NCI-H446 (cell line): ENCODE measurements at regions not wholly inside any gene's neighbourhood (a gene's known extent, or its start where the extent isn't known, plus 50 kb on each side); places are given as distances from the start of the nearest gene placed in this dataset.

Experiments
- DNase-seq, 2 experiments: peaks; one replicate each; lab custom pipeline; 2025; lab: John Stamatoyannopoulos, UW

DNA sequence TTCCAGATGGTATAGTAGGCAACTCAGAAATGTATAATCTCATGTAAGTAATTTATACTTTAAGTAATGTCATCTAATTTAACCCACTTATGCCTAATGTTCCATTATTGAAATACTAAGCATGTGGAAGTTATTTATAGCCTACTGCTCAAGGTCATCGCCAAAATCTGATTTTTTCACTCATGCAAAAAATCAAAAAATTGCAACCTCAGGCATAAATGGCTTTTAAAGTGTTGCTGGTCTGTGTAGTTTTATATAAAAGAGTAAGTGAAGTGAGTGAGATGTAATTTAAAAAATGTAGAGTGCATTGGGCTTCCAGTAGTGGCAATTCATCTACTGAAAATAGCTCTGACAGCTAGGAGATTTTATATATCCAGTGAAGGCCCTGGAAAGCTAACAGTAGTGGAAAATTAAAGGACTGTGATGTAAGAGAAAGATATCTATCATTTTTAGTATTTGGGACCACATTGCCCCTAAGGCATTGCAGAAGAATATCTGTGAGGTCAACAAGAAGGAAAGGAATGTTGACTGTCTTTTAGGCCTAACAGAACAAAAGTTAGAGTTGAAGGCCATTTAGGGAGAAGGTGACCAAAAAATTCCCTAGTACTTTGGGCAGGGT, 624.5 kb upstream of the CHORDC1 start:
- no peak for DNase-seq

DNA sequence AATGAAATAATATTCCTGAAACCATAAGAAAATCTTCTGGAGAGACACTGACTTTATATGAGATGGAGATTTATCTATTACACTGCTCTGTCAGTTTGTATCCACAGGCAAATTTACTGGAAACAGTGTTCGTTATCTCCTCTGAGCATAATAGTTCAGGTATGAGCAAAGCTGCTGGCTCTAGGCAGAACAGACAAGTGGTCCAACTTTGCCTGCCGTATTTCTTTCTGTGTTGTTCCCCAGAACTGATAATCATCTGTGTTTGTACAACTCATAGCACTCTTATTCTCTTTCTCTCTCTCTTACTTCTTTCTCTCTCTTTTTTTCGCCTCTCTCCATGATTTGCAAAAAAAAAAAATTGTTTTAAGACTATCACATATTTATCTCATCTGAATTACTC, 623.8 kb upstream of the CHORDC1 start:
- DNase-seq: no peak

DNA sequence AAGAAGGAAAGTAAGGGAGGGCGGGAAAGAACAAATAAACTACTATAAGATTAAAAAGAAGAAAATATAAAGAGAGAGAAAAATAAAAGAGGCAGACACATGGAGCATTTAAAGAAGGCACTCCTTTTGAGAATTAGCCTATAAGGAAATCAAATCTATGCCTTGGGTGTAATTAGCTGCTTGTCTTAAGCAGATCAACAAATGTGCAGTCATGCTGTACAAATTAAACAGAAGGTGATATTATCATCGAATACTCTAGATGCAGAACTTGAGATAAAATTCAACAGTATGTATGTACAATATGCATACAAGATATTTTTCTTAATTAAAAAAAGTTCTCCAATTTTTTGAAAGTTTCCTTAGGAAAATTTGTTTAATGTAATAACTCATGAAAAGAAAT, 623.0 kb upstream of the CHORDC1 start:
- no peak for DNase-seq

DNA sequence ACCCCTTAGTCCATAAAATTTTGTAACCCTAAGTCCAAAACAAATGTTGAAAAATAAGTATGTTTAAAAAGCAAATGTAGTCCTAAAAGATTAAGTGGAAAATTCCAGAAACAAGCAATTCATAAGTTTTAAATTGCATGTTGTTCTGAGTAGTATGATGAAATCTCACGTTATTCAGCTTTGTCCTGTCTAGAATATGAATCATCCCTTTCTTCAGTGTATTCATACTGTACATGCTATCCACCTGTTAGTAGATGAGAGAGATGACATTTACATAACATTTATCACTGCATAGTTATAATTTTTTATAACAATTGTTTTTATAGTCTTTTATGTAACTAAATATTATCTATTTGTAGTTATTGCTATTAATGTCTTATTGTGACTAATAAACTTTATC, 622.3 kb upstream of the CHORDC1 start:
- no peak for DNase-seq

DNA sequence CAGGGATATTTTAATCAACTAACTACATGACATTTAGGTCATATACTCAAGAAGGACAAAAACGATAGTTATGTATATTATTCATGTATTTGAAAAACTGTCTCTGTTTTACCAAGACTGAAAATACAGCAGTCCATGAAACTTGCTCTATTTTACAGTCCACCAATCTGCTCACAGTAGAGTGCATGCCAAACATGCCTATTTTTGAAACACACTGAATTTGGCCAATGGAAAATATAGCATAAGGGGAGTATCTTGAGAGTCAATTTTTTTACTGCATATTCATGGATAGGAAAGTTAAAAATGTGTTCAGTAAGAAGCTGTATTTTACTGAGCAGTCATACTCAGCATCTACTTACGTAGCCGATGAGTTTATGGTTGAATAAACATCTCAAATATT, 621.2 kb upstream of the CHORDC1 start:
- DNase-seq: no peak

DNA sequence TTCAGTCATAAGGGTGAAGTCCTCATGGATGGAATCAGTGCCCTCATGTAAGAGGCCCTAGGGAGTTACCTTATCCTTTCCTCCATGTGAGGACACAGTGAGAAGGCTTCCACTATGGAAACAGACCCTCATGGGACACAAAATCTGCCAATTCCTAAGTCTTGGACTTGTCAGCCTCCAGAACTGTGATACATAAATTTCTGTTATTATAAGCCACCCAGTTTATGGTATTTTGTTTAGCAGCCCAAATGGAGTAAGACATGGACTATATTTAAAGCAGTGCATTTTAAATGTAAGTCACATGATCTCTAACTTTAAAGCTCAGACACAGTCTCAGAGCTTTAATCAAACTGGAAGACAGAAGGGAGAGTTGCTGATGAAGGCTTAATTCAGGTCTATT, 619.8 kb upstream of the CHORDC1 start:
- no peak for DNase-seq

DNA sequence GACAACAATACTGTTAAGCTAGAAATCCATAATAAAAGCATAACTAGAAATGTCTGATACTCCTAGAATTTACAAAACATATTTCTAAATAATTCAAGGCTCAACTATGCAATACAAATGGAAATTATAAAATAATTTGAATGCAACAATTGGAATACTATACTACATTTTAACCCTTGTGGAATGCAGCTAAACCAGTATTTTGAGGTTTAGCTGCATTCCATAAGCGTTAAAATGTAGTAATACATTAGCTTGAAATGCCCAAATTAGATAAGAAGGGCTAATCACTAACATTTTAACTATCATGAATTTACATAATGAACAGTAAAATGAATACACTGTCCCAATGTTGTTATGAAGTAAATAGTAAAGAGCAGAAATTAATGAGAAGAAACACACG, 617.2 kb upstream of the CHORDC1 start:
- no peak for DNase-seq

DNA sequence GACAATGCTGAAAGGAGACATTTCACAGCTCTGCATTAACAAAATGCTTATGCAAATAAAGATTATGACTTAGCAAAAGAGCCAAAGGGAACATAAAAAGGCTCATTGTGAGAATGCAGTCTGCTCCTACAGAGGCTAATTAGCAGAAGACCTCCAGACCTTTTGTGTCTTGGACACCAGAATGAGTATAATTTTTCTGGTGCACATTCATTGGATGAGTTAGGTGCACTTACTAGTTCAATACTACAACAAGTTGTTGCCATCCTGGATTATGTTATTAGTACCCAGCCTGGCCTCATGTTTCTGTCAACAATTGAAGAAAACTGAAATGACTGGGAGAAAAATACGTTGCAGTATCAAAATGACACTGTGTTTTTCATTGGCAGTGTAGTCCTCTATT, 613.2 kb upstream of the CHORDC1 start:
- DNase-seq: no peak

DNA sequence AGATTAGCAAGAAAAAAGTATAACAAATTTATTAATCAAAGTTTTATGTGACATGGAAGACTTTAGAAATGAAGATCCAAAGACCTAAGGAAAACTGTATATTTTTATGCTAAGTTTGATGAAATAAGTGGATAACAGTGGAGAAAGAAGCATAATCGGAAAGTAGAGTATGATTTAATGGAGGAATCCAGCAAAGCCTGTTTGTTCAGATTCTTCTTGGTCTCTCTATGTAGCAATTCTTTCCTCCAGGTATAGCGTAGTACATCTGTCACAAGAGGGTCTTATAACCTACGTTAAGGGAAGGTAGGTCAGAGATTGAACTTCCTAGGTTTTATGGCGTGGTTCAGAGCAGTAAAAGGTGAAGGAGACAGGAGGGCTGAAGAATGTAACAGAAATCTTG, 600.6 kb upstream of the CHORDC1 start:
- DNase-seq: no peak

DNA sequence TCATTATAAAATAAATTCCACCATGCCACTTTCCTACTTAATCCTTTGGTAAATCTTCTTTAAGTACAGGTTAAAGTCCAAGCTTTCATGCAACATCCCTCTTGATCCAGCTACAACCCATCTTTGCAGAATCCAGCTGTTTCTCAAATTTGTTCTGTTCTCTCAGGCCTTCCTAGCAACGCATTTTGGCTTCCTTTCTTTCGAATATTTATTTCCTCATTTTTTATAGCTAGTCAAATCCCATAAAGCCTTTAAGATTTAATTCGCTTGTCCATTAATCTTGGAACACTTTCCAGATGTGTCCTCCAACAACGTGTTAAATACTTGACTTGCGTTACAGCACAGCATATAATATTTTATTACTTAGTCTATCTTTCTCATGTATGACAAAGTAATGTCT, 600.1 kb upstream of the CHORDC1 start:
- DNase-seq: no peak

DNA sequence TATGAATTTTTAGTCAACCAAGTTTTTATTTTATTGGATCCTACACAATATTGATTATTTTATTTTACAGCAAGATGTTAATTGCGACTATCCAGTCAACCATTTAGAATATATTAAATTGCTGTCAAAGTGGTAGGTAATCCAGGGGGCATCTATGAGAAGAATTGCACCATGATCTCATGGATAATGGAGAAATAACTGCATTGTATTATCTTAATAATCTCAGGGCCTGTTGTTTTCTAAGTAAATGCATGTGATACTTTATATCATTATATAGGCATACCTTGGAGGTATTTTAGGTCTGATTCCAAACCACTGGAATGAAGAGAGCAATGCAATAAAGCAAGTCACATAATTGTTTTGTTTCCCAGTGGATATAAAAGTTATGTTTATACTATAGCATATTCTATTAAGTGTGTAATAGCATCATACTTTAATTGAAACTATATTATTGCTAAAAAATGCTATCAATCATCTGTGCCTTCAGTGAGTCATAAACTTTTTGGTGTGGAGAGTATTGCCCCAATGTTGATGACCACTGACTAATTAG, 595.4 kb upstream of the CHORDC1 start:
- DNase-seq: no peak

DNA sequence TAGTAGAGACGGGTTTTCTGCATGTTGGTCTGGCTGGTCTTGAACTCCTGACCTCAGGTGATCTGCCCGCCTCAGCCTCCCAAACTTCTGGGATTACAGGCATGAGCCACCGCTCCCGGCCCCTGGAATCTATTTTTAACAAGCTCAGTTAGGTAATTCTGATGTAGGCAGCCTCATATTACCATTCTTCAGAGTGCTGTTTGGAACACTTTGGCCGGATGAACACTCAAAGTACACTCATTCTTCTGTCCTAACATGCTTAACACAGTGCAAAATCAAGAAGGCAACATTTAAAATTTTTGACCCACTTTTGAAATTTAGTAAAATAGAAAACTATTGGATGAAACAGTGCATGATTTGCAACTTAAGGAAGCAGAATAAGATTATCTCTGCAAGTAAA, 586.7 kb upstream of the CHORDC1 start:
- DNase-seq: no peak

DNA sequence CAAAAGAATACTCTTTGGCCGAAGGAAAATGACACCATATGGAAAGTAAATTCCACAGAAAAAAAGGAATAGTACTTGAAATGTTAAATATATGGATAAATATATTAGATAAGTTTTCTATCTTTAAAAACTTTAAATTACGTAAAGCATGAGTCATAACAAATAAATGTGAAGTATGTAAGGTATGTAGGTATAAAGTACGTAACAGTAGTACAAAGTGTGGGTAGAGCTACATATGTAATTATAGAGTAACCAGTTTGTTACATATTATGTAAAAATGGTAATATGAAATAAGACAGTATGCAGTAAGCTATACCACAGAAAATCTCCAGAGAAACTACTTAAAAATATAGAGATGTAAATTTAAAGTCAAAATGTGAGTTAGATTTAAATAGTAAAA, 582.3 kb upstream of the CHORDC1 start:
- no peak for DNase-seq

DNA sequence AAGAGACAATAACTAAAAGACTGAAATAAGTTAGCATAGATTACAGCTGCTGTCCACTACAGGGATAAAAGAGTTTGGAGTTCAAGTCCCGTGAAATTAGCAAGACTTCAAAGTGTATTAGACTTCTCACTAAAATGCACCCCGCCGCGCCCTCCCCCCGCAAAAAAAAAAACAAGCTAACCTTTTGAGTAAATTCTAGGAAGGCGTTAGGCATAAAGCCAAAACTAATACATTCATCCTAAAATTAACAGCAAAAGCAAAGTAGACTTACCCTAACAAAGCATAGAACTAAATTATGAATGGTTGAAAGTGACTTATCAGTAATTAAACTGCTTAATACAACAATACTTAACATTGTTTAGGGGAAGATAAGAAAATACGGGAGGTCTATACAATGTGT, 581.0 kb upstream of the CHORDC1 start:
- no peak for DNase-seq

DNA sequence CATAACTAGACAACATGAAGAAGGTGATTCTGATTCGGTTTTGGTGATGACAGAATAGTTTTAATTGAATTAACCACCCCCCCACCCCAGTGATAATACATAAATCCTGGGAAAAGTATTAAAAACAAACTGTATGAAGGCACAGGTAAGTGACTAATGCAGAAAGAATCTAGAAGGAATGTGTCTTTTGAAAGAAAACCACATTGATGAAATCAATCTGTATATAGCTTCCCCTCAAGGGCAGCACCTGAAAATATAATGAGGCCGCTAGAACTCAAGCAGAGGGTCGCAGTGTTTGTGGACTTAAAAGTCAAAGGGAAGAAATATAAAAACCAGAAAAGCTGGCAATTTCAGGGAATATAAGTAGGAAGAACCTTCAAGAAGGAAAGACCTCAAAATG, 580.5 kb upstream of the CHORDC1 start:
- DNase-seq: no peak

DNA sequence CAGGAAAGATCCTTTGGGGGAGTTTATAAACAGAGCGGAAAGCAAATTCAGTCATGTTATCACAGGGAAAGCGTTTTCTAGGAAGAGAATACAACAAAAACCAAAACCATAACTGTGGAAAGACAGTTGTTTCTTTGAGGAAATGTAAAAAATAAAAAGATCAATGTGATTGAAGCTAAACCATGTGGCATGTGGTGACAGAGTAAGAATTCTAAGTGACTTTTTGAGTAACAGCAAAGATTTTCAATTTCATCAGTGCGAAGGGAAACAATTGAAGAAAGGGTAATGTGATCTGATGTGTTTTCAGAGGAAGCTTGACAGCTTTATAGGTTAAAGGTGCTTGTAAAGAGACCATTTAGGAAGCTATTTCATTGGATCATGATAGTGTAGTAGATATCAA, 575.9 kb upstream of the CHORDC1 start:
- no peak for DNase-seq

DNA sequence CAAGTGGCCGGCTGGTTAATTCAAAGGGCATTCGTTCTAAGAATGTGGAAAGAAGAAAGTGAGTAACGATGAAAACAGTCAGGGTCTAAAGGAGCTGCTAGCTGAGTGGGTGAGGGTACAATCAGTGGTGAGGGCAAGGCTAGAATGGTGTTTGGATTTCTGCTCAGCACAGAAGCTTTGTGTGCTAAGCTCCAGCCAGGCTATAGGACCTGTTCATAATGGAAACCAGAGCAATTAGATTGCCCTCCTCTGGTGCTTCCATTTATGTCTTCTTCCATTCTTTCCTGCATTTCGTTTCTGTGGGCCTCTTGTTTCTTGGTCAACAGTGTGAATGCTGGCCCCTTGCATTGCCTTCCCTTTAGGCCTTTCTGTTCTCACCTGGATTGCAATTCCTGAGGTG, 572.9 kb upstream of the CHORDC1 start:
- DNase-seq: no peak

DNA sequence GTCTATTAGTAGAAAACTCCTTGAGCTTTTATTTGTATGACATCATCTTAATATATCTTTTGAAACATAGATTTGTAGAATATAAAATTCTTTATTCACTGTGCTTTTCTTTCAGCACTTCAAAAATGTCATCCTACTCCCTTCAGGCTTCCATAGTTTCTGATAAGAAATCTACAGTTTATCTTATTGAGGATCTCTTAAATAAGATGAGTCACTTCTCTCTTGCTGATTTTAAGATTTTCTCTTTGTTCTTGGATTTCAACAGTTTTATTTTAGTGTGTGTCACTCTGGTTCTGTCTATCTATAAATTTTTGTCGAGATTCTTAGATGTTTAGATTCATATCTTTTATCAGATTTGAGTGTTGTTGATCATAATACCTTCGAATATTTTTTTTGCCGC, 566.1 kb upstream of the CHORDC1 start:
- DNase-seq: no peak

DNA sequence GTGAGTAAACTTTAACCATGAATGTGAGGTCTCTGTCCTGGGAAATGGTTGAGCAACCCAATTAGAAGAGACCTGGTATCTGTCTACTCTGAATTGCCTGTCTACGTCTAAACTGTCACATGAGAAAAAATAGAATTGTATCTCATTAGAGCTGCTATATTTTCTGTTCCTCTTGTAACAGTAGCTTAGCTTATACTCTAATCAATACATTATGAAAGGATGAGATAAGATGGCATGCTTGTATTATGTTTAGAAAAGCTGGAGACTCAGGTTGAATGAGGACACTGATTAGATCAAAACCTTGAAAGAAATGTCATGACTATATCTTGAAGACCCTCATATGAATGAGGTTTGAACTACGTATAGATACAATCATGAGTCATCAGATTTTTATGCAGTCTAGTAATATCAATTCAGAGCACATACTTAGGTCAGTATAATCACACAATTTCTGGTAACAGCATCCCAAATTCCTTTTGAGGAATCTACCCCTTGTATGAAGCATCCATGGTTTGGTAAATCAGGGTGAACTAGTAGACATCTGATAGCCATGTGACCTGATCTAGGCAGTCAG, 561.5 kb upstream of the CHORDC1 start:
- no peak for DNase-seq

DNA sequence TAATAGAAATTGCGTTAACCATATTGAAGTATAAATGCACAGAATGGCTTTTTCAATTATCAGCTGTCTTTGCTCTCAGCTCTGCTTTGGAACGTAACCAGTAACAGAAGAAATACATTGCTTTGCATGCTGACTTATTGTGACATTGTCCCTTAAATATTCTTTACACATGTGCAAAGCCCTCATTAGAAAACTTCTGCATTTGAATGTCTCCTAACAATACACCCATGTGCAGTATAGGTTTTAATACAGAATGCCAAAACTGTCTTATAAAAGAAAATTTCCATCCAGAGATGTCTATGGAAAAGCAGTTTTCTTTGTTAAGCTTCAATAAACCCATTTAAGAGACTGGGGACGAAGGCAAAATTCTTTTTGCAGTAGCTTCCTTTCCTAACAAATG, 560.3 kb upstream of the CHORDC1 start:
- no peak for DNase-seq

DNA sequence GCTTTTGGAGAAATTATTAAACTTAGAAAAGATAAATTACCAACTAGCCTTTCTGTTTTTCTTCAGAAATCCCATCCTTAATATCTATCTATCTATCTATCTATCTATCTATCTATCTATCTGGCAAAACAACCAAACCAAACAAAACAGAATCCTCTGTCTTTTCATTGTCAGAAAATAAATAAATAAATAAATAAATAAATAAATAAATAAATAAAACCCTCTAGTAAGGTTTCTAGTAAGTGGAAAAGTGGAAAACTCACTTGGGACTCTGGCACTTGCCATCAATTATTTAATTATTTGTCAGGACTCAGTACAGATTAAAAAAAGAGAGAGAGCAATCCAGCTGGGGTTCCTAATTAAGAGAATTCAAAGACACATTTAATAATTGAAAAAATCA, 556.2 kb upstream of the CHORDC1 start:
- DNase-seq: no peak

DNA sequence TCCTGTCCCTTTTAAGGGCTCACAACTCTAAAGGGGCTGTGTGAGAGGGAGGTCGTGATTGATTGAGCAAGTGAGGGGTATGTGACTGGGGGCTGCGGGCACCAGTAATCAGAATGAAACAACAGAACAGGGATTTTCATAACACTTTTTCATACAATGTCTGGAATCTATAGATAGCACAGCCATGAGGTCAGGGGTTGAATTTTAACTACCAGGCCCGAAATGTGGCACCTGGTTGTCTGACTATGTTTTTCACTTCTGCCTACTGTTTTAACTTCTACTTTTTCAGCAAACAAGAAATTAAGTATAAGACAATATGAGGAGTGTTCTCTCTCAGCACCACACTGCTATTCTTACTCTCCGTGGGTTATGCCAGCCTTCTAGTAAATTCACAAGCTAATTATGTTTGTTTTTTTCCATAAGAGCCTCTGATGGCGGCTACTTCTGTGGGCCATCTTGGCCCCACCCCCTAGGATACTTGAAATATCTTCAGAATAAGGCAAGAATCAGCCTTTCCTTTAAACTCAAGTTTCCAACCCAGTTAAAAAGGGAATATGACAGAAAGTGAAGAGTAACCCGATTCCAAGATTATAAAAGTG, 552.8 kb upstream of the CHORDC1 start:
- no peak for DNase-seq

DNA sequence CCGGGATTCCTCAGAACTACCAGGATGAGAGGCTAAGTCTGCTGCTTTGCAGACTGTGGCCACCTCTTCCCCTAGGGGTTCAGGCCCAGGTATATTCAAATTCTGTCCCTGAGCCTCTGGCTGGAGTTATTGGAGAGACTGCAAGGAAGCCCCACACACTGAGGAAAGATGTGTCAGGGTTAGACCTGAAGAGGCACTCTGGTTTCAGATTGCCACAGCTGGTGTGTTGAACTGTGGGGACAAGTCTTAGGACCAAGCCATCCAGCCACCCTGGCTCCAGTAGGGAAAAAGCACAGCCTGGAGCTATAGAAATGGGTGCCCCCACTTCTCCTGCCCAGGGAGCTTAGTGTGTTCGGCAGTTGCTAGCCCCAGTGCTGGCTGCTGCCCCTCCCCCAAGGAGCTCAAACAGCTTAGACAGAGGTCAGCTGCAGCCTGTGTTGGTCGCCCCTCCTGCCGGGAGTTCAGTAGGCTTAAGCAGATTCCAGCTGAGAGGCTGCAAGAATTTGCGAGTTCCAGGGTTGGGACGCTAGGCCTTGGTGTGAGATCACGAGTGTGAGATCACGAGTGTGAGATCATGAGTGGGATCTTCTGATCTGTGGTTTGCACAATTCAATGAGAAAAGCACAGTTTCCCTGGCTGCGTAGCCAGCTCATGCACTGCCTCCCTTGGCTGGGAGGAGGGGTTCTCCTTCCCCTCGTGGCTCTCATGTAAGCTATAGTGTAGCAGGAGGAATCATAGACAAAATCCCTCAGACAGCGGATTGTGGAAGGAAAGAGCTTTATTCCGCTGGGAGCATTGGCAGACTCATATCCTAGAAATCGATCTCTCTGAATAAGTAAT, 552.1 kb upstream of the CHORDC1 start:
- no peak for DNase-seq
